ENCODE measurements at regions not wholly inside any gene's neighbourhood (a gene's known extent, or its start where the extent isn't known, plus 50 kb on each side); places are given as distances from the start of the nearest gene placed in this dataset.

- TF ChIP-seq CTCF (IDR thresholded peaks at IDR 0.05) (no peak), POLR2A (IDR thresholded peaks at IDR 0.05) (no peak)
These were observed 366.9 kb upstream of the BTBD3 start for GRCh38 chr20:11550657-11551338.

Data from Peyer's patch (tissue), 4 donors.